Ovary (tissue), 3 donors: ENCODE measurements at regions not wholly inside any gene's neighbourhood (a gene's known extent, or its start where the extent isn't known, plus 50 kb on each side); places are given as distances from the start of the nearest gene placed in this dataset.

Experiments used
- EP300 ChIP-seq: sonication (generic); formaldehyde crosslinking; IDR thresholded peaks from one replicate; pipeline ENCODE4 v1.6.1; 2017; ENCODE audit warnings: antibody characterized with exemption
- TF ChIP-seq, protein P1 (sequence below), 3 donors: fragments of 450-650 bp in 2 of 3; fragments of 200-600 bp in 1 of 3; IDR thresholded peaks; one replicate each; pipeline versions ENCODE4 v1.5.1 to v1.8.0; 2016 to 2022; ENCODE audit warnings: antibody characterized with exemption in 3 of 3, mild to moderate bottlenecking in 1 of 3
- donor health status: DM: no; HTN: no; CAD: no.

GRCh38 chr3:153744889-153745288, 376.3 kb upstream of the ARHGEF26 start:
- no peak for TF ChIP-seq EP300
- TF ChIP-seq, protein P1, sequence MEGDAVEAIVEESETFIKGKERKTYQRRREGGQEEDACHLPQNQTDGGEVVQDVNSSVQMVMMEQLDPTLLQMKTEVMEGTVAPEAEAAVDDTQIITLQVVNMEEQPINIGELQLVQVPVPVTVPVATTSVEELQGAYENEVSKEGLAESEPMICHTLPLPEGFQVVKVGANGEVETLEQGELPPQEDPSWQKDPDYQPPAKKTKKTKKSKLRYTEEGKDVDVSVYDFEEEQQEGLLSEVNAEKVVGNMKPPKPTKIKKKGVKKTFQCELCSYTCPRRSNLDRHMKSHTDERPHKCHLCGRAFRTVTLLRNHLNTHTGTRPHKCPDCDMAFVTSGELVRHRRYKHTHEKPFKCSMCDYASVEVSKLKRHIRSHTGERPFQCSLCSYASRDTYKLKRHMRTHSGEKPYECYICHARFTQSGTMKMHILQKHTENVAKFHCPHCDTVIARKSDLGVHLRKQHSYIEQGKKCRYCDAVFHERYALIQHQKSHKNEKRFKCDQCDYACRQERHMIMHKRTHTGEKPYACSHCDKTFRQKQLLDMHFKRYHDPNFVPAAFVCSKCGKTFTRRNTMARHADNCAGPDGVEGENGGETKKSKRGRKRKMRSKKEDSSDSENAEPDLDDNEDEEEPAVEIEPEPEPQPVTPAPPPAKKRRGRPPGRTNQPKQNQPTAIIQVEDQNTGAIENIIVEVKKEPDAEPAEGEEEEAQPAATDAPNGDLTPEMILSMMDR (IDR thresholded peaks at IDR 0.05), result no peak
